ENCODE measurements at regions not wholly inside any gene's neighbourhood (a gene's known extent, or its start where the extent isn't known, plus 50 kb on each side); places are given as distances from the start of the nearest gene placed in this dataset.
"Not testable (repeated sequence)": the region's sequence is repeated elsewhere in the genome, so short reads cannot be mapped to it uniquely, and the experiment has no call there.

DNA sequence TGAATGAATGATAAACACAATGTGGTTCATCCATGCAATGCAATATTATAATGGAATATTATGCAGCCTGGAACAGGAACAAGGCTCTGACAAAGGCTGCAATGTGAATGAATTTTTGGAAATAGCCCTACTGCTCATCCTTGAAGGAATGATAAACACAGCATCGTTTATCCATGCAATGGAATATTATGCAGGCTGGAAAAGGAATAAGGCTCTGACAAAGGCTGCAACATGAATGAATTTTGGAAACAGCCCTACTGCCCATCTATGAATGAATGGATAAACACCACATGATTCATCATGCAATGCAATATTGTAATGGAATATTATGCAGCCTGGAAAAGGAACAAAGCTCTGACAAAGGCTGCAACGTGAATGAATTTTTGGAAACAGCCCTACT is 159.4 kb downstream of the CRLF2 start:
- no peak for DNase-seq (ENCODE audit: low spot score)
- ATAC-seq (ENCODE audit: low FRiP score), result no peak
- TF ChIP-seq, protein P1, sequence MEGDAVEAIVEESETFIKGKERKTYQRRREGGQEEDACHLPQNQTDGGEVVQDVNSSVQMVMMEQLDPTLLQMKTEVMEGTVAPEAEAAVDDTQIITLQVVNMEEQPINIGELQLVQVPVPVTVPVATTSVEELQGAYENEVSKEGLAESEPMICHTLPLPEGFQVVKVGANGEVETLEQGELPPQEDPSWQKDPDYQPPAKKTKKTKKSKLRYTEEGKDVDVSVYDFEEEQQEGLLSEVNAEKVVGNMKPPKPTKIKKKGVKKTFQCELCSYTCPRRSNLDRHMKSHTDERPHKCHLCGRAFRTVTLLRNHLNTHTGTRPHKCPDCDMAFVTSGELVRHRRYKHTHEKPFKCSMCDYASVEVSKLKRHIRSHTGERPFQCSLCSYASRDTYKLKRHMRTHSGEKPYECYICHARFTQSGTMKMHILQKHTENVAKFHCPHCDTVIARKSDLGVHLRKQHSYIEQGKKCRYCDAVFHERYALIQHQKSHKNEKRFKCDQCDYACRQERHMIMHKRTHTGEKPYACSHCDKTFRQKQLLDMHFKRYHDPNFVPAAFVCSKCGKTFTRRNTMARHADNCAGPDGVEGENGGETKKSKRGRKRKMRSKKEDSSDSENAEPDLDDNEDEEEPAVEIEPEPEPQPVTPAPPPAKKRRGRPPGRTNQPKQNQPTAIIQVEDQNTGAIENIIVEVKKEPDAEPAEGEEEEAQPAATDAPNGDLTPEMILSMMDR (IDR thresholded peaks at IDR 0.05), result no peak

DNA sequence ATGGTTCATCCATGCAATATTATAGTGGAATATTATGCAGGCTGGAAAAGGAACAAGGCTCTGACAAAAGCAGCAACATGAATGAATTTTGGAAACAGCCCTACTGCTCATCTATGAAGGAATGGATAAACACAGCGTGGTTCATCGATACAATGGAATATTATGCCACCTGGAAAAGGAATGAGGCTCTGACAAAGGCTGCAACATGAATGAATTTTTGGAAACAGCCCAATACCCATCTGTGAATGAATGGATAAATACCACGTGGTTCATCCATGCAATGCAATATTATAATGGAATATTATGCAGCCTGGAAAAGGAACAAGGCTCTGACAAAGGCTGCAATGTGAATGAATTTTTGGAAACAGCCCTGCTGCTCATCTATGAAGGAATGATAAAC is 160.4 kb downstream of the CRLF2 start:
- ATAC-seq (ENCODE audit: low FRiP score), result no peak
- DNase-seq (ENCODE audit: low spot score), result no peak
- TF ChIP-seq, protein P1 (IDR thresholded peaks at IDR 0.05), result no peak

DNA sequence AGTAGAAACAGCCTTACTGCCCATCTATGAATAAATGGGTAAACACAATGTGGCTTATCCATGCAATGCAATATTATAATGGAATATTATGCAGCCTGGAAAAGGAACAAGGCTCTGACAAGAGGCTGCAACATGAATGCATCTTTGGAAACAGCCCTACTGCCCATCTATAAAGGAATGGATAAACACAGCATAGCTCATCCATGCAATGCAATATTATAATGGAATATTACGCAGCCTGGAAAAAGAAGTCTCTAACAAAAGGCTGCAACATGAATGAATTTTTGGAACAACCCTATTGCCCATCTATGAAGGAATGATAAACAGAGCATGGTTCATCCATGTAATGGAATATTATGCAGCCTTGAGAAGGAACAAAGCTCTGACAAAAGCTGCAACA is 161.0 kb downstream of the CRLF2 start:
- ATAC-seq (ENCODE audit: low FRiP score) (no peak), DNase-seq (ENCODE audit: low spot score) (no peak)
- TF ChIP-seq, protein P1 (IDR thresholded peaks at IDR 0.05), result no peak

DNA sequence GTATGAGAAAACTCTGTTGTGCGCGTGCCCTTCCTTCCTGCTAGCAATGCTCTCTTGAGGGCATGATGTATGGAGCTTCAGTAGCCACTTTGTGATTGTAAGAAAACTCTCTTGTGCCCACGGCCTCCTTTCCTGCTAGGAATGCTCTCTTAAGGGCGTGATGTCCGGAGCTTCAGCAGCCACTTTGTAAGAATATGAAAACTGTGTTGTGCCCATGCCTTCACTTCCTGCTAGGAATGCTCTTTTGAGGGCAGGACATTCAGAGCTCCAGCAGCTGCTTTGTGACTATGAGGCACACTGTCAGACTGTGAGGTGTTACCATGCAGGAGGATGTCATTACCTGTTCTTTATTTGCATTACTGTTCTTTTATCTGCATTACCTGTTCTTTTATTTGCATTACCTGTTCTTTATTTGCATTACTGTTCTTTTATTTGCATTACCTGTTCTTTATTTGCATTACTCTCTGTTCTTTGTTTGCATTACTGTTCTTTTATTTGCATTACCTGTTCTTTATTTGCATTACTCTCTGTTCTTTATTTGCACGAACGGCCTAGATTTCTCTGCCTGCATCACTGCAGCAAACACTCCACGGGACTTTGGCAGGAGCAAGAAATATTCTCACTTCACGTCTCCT is 166.7 kb downstream of the CRLF2 start:
- ATAC-seq (ENCODE audit: low FRiP score) (no peak), DNase-seq (ENCODE audit: low spot score) (no peak)
- TF ChIP-seq, protein P1 (IDR thresholded peaks at IDR 0.05), result no peak

DNA sequence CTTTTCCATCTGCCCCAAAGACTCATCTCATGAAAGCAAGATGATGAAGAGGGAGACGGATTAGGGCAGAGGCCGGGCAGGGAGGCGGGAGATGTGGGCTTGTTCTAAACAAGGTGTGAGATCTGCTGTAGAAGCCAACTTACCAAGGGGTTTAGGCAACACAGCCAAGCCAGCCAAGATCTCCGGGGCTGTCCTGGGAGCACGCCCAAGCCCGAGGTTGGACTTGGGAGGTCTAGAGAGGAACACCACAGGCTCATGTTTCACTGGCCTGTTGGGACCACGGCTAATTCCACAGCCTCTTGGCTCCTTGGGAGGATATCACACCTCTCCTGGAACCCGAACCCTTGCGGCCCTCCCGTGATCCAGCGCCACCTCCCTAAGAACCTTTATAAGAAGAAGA is 171.4 kb downstream of the CRLF2 start:
- ATAC-seq (ENCODE audit: low FRiP score), result no peak
- DNase-seq (ENCODE audit: low spot score), result no peak
- TF ChIP-seq, protein P1 (IDR thresholded peaks at IDR 0.05), result no peak

DNA sequence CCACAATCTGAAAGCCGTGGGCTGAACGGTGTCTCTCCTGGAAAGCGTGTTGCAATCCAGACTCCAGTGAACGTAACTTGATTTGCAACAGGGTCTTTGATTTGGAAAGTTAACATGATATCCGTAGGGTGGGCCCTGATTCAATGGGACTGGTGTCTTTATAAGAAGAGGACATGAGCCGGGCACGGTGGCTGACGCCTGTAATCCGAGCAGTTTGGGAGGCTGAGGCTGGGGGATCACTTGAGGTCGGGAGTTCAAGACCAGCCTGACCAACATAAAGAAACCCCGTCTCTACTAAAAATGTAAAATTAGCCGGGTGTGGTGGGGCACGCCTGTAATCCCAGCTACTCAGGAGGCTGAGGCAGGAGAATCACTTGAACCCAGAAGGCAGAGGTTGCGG is 176.5 kb downstream of the CRLF2 start:
- DNase-seq (ENCODE audit: low spot score); ATAC-seq (ENCODE audit: low FRiP score): not testable (repeated sequence)

DNA sequence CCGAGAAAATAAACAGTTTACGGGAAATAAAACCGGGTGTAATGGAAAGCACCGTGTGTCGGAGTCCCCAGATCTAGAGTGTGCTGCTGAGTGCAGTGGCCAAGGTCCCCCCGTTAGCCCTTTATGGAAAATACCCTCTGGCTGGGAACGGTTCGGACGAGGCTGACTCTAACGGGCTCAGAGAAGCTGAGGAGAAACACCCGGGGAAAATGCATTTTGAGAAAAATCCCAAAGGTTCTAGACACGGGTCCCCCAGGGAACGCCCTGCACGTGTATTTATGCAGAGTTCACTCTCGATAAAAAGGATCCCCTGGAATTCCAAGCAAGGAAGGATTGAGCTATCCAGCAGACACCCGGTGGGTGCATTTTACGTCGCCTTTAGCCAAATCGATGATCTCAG is 177.2 kb downstream of the CRLF2 start:
- ATAC-seq (ENCODE audit: low FRiP score) (no peak), DNase-seq (ENCODE audit: low spot score) (no peak)
- TF ChIP-seq, protein P1 (IDR thresholded peaks at IDR 0.05), result no peak

DNA sequence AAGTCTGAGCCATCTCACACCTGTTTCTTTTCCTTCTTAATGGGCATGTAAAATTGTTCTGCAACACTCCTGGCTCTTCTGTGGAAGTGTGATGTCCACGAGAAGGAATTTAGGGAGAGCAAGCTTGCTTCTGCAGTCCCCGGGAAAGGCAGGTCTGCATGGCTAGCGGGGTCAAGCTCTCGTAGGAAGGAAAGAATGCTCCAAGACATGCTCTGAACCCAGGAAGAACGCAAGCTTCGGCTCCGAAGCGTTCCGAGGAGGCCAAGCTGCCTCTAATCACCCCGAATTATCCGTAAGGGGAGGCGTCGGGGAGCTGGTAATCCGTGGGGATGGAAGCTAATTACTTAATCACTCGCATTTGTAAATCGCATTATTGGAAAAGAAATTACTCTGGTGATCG is 177.7 kb downstream of the CRLF2 start:
- ATAC-seq (ENCODE audit: low FRiP score) (no peak), DNase-seq (ENCODE audit: low spot score) (no peak)
- TF ChIP-seq, protein P1 (IDR thresholded peaks at IDR 0.05), result no peak

Measured in omental fat pad (tissue), 3 donors.